D341Med (cell line): ENCODE measurements at regions not wholly inside any gene's neighbourhood (a gene's known extent, or its start where the extent isn't known, plus 50 kb on each side); places are given as distances from the start of the nearest gene placed in this dataset.
"Not testable (repeated sequence)": the region's sequence is repeated elsewhere in the genome, so short reads cannot be mapped to it uniquely, and the experiment has no call there.

Experiments used
- DNase-seq: peaks from one replicate; pipeline ENCODE4 v3.0.0; 2012; ENCODE audit warnings: low spot score

- no peak for DNase-seq
Observed at GRCh38 chr21:14683063-14683462, 136.9 kb upstream of the SAMSN1 start.

GRCh38 chr21:14678973-14679574 lies 133.0 kb upstream of the SAMSN1 start:
- DNase-seq: no peak

GRCh38 chr21:14677639-14678179 lies 131.6 kb upstream of the SAMSN1 start:
- no peak for DNase-seq

- no peak for DNase-seq
Observed at GRCh38 chr21:14677013-14677412, 130.9 kb upstream of the SAMSN1 start.

GRCh38 chr21:14675774-14676530 lies 129.8 kb upstream of the SAMSN1 start:
- no peak for DNase-seq

GRCh38 chr21:14673649-14674048 lies 127.5 kb upstream of the SAMSN1 start:
- DNase-seq: no peak

GRCh38 chr21:14672466-14672865 lies 126.4 kb upstream of the SAMSN1 start:
- DNase-seq: no peak

- DNase-seq: no peak
Observed at GRCh38 chr21:14670409-14670808, 124.3 kb upstream of the SAMSN1 start.

- DNase-seq: not testable (repeated sequence)
Observed at GRCh38 chr21:14669092-14669491, 123.0 kb upstream of the SAMSN1 start.

GRCh38 chr21:14657241-14658008 lies 111.3 kb upstream of the SAMSN1 start:
- no peak for DNase-seq

GRCh38 chr21:14646893-14647292 lies 100.8 kb upstream of the SAMSN1 start:
- DNase-seq: no peak

GRCh38 chr21:14645702-14646101 lies 99.6 kb upstream of the SAMSN1 start:
- DNase-seq: no peak

GRCh38 chr21:14632359-14632758 lies 86.2 kb upstream of the SAMSN1 start:
- no peak for DNase-seq

- DNase-seq: no peak
Observed at GRCh38 chr21:14630556-14631069, 84.5 kb upstream of the SAMSN1 start.

GRCh38 chr21:14629461-14629860 lies 83.3 kb upstream of the SAMSN1 start:
- no peak for DNase-seq

- DNase-seq: not testable (repeated sequence)
Observed at GRCh38 chr21:14623079-14623478, 77.0 kb upstream of the SAMSN1 start.

- DNase-seq: no peak
Observed at GRCh38 chr21:14620152-14620551, 74.0 kb upstream of the SAMSN1 start.

GRCh38 chr21:14617871-14618270 lies 71.8 kb upstream of the SAMSN1 start:
- DNase-seq: no peak

GRCh38 chr21:14617040-14617393 lies 70.9 kb upstream of the SAMSN1 start:
- no peak for DNase-seq

- DNase-seq: no peak
Observed at GRCh38 chr21:14616380-14617039, 70.4 kb upstream of the SAMSN1 start.

- DNase-seq: peak; percentile 43
Observed at GRCh38 chr21:14615359-14615974, 69.4 kb upstream of the SAMSN1 start.

GRCh38 chr21:14614287-14614686 lies 68.2 kb upstream of the SAMSN1 start:
- DNase-seq: no peak
